ENCODE measurements at regions not wholly inside any gene's neighbourhood (a gene's known extent, or its start where the extent isn't known, plus 50 kb on each side); places are given as distances from the start of the nearest gene placed in this dataset.

DNA sequence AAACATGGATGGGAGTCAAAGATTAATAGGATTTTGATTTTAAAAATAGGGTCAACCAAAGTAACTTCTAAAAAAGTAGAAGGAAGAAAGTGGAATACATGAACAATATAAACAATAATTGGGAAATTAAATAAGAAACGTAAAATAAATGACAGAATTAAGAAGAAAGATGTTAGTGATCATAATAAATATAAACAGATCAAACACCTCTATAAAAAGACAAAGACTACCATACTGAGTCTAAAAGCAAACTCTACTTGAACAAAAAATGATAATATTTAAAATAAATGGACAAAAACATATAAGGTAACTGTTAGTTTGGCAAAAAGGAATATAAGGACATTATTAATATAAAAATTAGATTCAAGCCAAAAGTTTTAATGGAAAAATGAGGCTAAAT lies 57.7 kb upstream of the ZNF618 start:
- no peak for DNase-seq (ENCODE audit: low read depth)
- H3K4me3 ChIP-seq (ENCODE audit: low read length), result no peak overlapping the region
- TF ChIP-seq, protein P1, sequence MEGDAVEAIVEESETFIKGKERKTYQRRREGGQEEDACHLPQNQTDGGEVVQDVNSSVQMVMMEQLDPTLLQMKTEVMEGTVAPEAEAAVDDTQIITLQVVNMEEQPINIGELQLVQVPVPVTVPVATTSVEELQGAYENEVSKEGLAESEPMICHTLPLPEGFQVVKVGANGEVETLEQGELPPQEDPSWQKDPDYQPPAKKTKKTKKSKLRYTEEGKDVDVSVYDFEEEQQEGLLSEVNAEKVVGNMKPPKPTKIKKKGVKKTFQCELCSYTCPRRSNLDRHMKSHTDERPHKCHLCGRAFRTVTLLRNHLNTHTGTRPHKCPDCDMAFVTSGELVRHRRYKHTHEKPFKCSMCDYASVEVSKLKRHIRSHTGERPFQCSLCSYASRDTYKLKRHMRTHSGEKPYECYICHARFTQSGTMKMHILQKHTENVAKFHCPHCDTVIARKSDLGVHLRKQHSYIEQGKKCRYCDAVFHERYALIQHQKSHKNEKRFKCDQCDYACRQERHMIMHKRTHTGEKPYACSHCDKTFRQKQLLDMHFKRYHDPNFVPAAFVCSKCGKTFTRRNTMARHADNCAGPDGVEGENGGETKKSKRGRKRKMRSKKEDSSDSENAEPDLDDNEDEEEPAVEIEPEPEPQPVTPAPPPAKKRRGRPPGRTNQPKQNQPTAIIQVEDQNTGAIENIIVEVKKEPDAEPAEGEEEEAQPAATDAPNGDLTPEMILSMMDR (IDR thresholded peaks at IDR 0.05; ENCODE audit: insufficient read depth, low read depth, low read length, missing control alignments), result no peak

DNA sequence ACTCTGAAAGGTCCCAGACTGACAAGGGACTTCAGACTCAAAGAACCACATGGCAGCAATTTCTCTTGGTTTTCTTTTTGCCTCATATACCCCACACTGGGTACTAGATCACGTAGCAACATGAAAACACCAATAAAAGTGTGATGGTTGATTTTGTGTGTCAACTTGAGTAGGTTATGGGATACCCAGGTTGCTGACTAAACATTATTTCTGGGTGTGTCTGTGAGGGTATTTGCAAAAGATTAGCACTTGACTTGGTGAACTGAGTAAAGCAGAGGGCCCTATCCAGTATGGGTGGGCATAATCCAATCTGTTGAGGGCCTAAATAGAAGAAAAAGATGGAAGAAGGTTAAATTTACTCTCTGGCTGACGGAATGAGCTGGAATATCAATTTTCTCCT lies 53.8 kb upstream of the ZNF618 start:
- TF ChIP-seq, protein P1 (IDR thresholded peaks at IDR 0.05; ENCODE audit: insufficient read depth, low read depth, low read length, missing control alignments), result no peak
- DNase-seq (ENCODE audit: low read depth), result no peak
- H3K4me3 ChIP-seq (ENCODE audit: low read length), result no peak overlapping the region

DNA sequence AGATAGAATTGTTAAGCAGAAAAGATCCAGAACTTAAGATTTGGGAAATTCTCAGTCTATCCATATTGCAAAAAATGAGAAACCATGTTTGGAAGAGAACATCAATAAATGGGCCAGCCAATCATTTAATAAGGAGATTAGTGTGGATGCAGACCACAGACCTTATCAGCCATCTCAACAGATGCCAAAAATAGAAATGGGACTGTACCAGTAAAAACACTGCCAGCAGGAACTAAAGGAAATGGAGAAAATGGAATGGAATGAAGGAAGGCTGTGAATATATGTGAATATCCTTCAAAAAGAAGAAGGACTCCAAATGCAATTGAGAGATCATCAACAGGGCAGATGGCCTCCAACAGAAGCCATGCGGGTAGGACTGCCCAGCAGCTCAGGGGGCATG lies 52.7 kb upstream of the ZNF618 start:
- no peak for DNase-seq (ENCODE audit: low read depth)
- TF ChIP-seq, protein P1 (IDR thresholded peaks at IDR 0.05; ENCODE audit: insufficient read depth, low read depth, low read length, missing control alignments), result no peak
- H3K4me3 ChIP-seq (ENCODE audit: low read length), result no peak overlapping the region

All from epithelial cell of esophagus (primary cell).